AG04450 (cell line): ENCODE measurements at regions not wholly inside any gene's neighbourhood (a gene's known extent, or its start where the extent isn't known, plus 50 kb on each side); places are given as distances from the start of the nearest gene placed in this dataset.

Experiments
- CTCF ChIA-PET: fragments of 300-600, 350-600 bp; formaldehyde crosslinking; extraction: SDS; loops from one replicate; lab custom pipeline; 2022; ENCODE audit warnings: antibody characterized with exemption, inconsistent platforms; lab: Charles Lee
- POLR2A ChIA-PET: fragments of 350-600 bp; formaldehyde crosslinking; extraction: SDS; loops from one replicate; lab custom pipeline; 2021; ENCODE audit warnings: antibody characterized with exemption, inconsistent platforms; lab: Yijun Ruan, JAX
- DNase-seq: peaks from one replicate; pipeline ENCODE4 v3.0.0-alpha.2; 2011; ENCODE audit warnings: low read depth, low spot score
- H3K27ac ChIP-seq: one replicate; pipeline ENCODE4 v1.5.1; 2012; ENCODE audit warnings: low read depth, low read length, control low read depth
- H3K27me3 ChIP-seq: one replicate; pipeline ENCODE4 v1.6.0; 2012; ENCODE audit warnings: low read length; ENCODE audit not compliant: control insufficient read depth, insufficient read depth
- H3K4me3 ChIP-seq: 2 replicates; pipeline ENCODE4 v1.5.1; 2011; ENCODE audit warnings: mild to moderate bottlenecking, low read depth, low read length, control low read depth
- H3K9me3 ChIP-seq: 2 replicates; pipeline ENCODE4 v1.5.1; 2012; ENCODE audit warnings: low read length; ENCODE audit not compliant: control insufficient read depth, insufficient read depth
- TF ChIP-seq, protein P1 (sequence below): IDR thresholded peaks from 2 replicates; pipeline ENCODE4 v1.5.1; 2011; ENCODE audit warnings: low read depth, low read length, control low read depth, inconsistent platforms

DNA sequence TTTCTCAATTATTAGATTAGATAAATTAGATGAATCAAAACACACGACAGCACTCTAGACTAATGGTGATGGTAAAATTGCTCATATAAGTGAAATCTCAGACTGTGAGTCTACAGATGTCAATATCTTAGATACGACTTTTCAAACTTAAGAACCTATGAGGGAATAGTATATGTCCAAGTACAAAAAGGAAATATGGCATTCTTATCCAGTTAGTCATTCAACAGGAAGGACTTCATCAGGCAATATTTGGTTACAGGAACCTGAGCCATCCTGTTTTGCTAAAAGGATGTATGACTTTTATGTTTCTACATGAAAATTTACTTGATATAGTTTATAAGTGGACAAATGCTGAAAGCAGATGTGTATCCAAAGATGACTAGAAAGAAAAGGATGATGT lies 107.0 kb downstream of the CT47B1 start:
- POLR2A ChIA-PET = no interaction called here
- CTCF ChIA-PET = no interaction called here
- TF ChIP-seq, protein P1, sequence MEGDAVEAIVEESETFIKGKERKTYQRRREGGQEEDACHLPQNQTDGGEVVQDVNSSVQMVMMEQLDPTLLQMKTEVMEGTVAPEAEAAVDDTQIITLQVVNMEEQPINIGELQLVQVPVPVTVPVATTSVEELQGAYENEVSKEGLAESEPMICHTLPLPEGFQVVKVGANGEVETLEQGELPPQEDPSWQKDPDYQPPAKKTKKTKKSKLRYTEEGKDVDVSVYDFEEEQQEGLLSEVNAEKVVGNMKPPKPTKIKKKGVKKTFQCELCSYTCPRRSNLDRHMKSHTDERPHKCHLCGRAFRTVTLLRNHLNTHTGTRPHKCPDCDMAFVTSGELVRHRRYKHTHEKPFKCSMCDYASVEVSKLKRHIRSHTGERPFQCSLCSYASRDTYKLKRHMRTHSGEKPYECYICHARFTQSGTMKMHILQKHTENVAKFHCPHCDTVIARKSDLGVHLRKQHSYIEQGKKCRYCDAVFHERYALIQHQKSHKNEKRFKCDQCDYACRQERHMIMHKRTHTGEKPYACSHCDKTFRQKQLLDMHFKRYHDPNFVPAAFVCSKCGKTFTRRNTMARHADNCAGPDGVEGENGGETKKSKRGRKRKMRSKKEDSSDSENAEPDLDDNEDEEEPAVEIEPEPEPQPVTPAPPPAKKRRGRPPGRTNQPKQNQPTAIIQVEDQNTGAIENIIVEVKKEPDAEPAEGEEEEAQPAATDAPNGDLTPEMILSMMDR = no peak
- H3K4me3 ChIP-seq = no peak overlapping the region
- no peaks in the 10 kb centered on the region for H3K9me3 ChIP-seq
- DNase-seq = no peak
- H3K27me3 ChIP-seq = no peaks in the 10 kb centered on the region
- H3K27ac ChIP-seq = no peak overlapping the region

DNA sequence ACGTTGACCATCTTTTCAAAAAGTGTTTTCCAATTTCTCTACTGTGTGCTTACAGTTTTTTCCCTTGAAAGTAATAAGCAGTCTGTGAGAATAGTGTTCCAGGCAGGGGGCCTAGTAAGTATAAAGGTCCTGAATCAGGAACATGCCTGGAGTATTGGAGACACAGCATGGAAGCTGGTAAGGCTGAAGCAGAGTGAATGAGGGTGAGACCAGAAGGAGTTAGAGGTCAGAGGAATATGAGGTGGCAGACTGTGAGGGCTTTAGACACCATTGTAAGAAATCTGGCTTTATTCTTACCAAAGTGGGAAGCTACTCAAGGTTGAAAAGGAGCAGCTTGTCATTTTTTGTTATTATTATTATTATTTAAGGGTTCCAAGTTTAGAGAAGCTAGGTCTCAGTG lies 107.4 kb downstream of the CT47B1 start:
- ChIA-PET CTCF (no interaction called here), POLR2A (no interaction called here)
- no peaks in the 10 kb centered on the region for H3K9me3 ChIP-seq
- no peak for DNase-seq
- no peaks in the 10 kb centered on the region for H3K27me3 ChIP-seq
- H3K4me3 ChIP-seq = no peak overlapping the region
- TF ChIP-seq, protein P1 = no peak
- H3K27ac ChIP-seq = no peak overlapping the region

DNA sequence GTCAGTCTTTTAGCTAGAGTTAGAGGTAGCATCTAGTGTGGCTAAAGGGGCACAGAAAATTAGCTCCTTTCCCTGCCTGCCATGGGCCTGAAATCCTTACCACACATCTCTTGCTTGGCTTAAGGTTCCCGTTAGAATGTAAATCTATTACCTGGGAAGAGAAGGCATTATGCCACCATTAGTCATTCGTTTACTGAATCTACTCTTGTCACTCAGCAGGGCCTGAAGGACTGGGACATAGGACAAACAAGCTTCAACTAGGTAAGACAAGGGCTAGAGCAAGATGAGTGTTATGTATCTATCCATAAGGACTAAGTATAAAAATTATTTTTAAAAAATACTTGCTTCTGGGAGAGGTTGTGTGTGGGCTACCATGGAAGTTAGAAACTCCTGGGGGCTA lies 112.4 kb downstream of the CT47B1 start:
- POLR2A ChIA-PET = no interaction called here
- no peak overlapping the region for H3K4me3 ChIP-seq
- CTCF ChIA-PET = no interaction called here
- DNase-seq = no peak
- no peaks in the 10 kb centered on the region for H3K9me3 ChIP-seq
- TF ChIP-seq, protein P1 = no peak
- H3K27ac ChIP-seq = no peak overlapping the region
- H3K27me3 ChIP-seq = no peaks in the 10 kb centered on the region

DNA sequence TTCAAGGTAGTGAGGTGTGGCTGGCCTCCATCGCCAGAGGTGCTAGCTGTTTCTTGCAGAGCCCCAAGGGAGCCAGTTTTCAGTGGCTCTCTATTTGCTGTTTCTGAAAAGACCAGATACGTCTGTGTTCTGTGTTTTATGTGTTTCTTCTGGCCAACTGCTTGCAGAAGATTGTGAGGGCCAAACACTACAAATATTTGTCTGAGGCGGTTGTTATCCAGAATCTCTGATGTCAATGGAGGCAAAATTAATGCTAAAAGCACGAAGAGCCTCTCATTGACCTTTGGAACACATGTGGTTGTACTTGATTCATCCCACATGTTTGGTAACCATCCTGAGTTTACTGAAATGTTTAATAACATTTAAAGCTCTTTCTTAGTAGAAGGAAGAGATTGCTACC lies 113.9 kb downstream of the CT47B1 start:
- no peaks in the 10 kb centered on the region for H3K9me3 ChIP-seq
- H3K4me3 ChIP-seq = no peak overlapping the region
- CTCF ChIA-PET = no interaction called here
- POLR2A ChIA-PET = interaction anchor here (0.6 kb wide), 1 partner anchor 158 kb away, joined by 3 read pairs; the partner anchor contains the start of gene MCTS1
- no peak for DNase-seq
- no peak overlapping the region for H3K27ac ChIP-seq
- no peaks in the 10 kb centered on the region for H3K27me3 ChIP-seq
- TF ChIP-seq, protein P1 = no peak

DNA sequence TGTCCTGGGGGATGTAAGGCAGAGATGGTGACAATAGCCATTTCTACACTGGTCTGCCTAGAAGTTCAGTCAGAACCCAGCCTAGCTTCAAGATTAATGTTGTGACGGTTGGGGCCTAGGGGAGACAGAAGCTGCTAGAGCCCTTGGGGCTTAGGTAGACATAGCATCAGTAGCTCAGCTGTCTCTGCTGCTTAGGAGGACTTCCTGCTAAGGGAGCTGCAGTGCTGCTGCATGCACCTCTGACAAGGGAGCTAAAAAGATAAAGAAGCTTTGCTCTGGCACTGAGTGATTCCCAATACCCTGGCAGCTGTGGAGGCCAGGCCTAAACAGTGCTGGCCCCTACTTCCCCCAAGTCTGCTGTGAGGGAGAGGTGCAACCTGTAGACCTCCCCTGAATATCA lies 116.0 kb downstream of the CT47B1 start:
- no peak overlapping the region for H3K27ac ChIP-seq
- ChIA-PET CTCF (no interaction called here), POLR2A (no interaction called here)
- TF ChIP-seq, protein P1 = no peak
- H3K9me3 ChIP-seq = no peaks in the 10 kb centered on the region
- no peaks in the 10 kb centered on the region for H3K27me3 ChIP-seq
- no peak overlapping the region for H3K4me3 ChIP-seq
- DNase-seq = no peak
